Lower lobe of right lung (tissue), 2 donors: ENCODE measurements at regions not wholly inside any gene's neighbourhood (a gene's known extent, or its start where the extent isn't known, plus 50 kb on each side); places are given as distances from the start of the nearest gene placed in this dataset.

Experiments
- ATAC-seq, 2 donors: fragments of 200-7000 bp; cut with Tn5 transposase; one replicate each; pipeline ENCODE4 v1.9.1; 2020 to 2022; ENCODE audit warnings: mild to moderate bottlenecking in 2 of 2, moderate library complexity in 2 of 2
- DNase-seq: peaks from one replicate; pipeline ENCODE4 v3.0.0-alpha.2; 2020
- H3K27ac ChIP-seq: fragments of 200-600 bp; one replicate; pipeline ENCODE4 v1.8.0; 2022
- H3K27me3 ChIP-seq: fragments of 200-600 bp; one replicate; pipeline ENCODE4 v1.8.0; 2022; ENCODE audit warnings: low read depth
- H3K36me3 ChIP-seq: fragments of 200-600 bp; one replicate; pipeline ENCODE4 v1.8.0; 2022; ENCODE audit warnings: mild to moderate bottlenecking
- H3K4me1 ChIP-seq: fragments of 200-600 bp; one replicate; pipeline ENCODE4 v1.8.0; 2022
- H3K4me3 ChIP-seq: fragments of 200-600 bp; one replicate; pipeline ENCODE4 v1.8.0; 2022; ENCODE audit warnings: mild to moderate bottlenecking
- H3K9me3 ChIP-seq: fragments of 200-600 bp; one replicate; pipeline ENCODE4 v1.8.0; 2022
- intact Hi-C: fragments of 100-400 bp; cut with DNase I; formaldehyde crosslinking; loops from one replicate; pipeline ENCODE4 v1.11.0; 2022
- TF ChIP-seq, protein P1 (sequence below): fragments of 200-600 bp; IDR thresholded peaks from one replicate; pipeline ENCODE4 v1.8.0; 2022; ENCODE audit warnings: antibody characterized with exemption, mild to moderate bottlenecking
- donor health status: DM: no; HTN: yes; CAD: no; lungs with severe emphysema.

DNA sequence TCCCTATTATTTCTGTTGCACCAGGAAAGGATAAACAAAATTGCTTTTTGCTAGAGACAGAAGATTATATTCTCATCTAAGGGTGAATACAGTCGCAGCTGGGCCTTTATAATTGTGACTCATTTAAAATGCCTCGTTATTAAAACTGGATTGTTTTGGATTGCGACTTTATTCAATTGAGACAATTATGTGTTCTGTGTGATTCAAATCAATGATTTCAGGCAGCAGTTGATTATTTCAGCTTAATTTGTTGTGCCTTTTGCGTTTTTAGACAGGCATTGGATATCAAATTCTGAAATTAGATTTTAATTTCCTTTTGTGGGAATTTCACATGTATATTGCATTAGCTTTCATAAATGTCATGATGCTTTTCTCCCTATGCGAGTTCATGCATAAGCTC is 778.1 kb upstream of the SOX11 start:
- Histone ChIP-seq H3K4me3 (no peak overlapping the region), H3K36me3 (no peaks in the 10 kb centered on the region), H3K9me3 (no peaks in the 10 kb centered on the region), H3K4me1 (no peaks in the 10 kb centered on the region), H3K27ac (no peak overlapping the region), H3K27me3 (no peaks in the 10 kb centered on the region)
- TF ChIP-seq, protein P1, sequence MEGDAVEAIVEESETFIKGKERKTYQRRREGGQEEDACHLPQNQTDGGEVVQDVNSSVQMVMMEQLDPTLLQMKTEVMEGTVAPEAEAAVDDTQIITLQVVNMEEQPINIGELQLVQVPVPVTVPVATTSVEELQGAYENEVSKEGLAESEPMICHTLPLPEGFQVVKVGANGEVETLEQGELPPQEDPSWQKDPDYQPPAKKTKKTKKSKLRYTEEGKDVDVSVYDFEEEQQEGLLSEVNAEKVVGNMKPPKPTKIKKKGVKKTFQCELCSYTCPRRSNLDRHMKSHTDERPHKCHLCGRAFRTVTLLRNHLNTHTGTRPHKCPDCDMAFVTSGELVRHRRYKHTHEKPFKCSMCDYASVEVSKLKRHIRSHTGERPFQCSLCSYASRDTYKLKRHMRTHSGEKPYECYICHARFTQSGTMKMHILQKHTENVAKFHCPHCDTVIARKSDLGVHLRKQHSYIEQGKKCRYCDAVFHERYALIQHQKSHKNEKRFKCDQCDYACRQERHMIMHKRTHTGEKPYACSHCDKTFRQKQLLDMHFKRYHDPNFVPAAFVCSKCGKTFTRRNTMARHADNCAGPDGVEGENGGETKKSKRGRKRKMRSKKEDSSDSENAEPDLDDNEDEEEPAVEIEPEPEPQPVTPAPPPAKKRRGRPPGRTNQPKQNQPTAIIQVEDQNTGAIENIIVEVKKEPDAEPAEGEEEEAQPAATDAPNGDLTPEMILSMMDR: no peak
- DNase-seq: no peak
- intact Hi-C loops: no loop called here
- no peak for ATAC-seq

DNA sequence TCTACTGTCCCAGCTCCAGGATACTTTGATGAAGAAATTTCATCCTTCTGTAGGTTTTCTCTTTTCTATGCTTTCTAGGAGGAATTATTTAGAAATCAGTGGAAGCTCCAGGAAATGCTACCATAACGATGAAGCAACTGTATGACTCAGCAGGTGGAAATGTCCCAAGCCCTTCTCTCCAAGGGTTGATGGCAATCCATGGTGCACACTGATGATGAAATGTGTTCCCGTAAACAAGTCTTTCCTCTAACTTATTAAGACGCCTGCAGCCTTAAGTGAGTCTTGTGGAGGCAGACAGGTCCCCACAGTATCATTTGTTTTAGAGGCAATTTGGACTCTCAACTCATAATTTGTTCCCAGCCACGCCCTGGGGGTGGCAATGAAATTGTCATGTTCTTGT is 777.6 kb upstream of the SOX11 start:
- Histone ChIP-seq H3K27ac (no peak overlapping the region), H3K4me3 (no peak overlapping the region), H3K4me1 (no peaks in the 10 kb centered on the region), H3K9me3 (no peaks in the 10 kb centered on the region), H3K27me3 (no peaks in the 10 kb centered on the region), H3K36me3 (no peaks in the 10 kb centered on the region)
- TF ChIP-seq, protein P1: no peak
- peak in 1 of 2 donors; percentile 30 for ATAC-seq
- no peak for DNase-seq
- intact Hi-C loops: no loop called here

DNA sequence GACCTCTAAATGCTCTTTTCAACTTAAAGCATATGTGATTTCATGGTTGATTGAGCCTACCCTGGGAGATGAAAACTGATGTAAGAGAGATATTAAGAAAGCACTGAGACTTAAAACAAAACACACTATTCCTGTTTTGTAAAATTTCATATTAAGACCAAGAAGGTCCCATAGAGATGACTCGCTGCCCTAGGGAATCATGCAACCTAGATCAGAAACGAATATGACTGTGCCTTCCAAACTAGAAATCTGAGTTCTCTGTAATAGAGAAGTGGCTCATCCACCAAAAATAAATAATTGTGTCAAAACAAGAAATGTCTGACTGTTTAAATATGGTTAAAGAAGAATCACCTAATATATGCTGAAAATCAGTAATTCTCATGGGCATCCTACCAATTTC is 776.8 kb upstream of the SOX11 start:
- intact Hi-C loops: no loop called here
- Histone ChIP-seq H3K27ac (no peak overlapping the region), H3K27me3 (no peaks in the 10 kb centered on the region), H3K4me1 (no peaks in the 10 kb centered on the region), H3K9me3 (no peaks in the 10 kb centered on the region), H3K4me3 (no peak overlapping the region), H3K36me3 (no peaks in the 10 kb centered on the region)
- no peak for ATAC-seq
- no peak for DNase-seq
- TF ChIP-seq, protein P1: no peak

DNA sequence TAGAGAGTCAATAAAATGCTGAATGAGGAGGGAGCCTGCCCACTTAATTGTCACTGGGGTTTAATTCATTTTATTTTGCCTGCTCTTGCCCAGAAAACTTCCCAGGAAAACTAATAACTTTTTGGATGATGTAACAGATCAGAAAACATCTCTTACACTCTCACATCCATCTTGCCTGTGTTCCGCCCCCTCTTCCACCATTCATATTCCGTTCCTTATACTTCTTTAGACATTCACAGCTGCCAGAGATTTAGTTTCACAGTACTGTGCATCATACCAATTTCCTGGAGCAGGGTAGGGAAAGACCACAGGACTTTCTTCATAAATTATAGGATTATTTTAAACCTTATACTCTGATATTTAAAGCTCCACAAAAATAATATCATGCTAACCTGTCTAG is 776.1 kb upstream of the SOX11 start:
- DNase-seq: no peak

DNA sequence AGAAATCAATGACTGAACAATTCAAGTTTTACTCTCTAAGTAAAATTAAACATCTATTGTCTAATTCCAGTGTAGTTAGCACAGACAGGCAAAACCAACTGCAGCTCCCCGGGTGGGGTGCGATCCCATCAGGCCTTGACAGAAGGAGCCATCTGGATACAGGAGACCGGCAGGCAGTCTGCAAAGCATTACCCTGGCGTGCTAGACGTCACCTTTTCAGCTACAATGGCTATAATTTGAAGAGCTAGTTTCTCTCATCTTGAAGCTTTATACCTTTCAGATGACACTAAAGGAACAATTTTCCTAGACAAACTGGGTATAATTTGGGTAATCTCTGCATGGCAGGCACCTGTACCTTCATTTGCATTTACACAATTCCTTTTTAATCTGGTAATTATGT is 761.5 kb upstream of the SOX11 start:
- H3K36me3 ChIP-seq: no peaks in the 10 kb centered on the region
- DNase-seq: no peak

More for the DNA sequence above, 776.1 kb upstream of the SOX11 start:
- H3K27me3 ChIP-seq: no peaks in the 10 kb centered on the region
- no peaks in the 10 kb centered on the region for H3K9me3 ChIP-seq
- no peaks in the 10 kb centered on the region for H3K36me3 ChIP-seq
- TF ChIP-seq, protein P1: no peak
- H3K4me3 ChIP-seq: no peak overlapping the region
- intact Hi-C loops: no loop called here
- no peak overlapping the region for H3K27ac ChIP-seq
- no peak for ATAC-seq
- no peaks in the 10 kb centered on the region for H3K4me1 ChIP-seq

More for the DNA sequence above, 761.5 kb upstream of the SOX11 start:
- no peak for ATAC-seq
- no peaks in the 10 kb centered on the region for H3K27me3 ChIP-seq
- H3K27ac ChIP-seq: no peak overlapping the region
- no peak overlapping the region for H3K4me3 ChIP-seq
- intact Hi-C loops: no loop called here
- TF ChIP-seq, protein P1: no peak
- H3K9me3 ChIP-seq: no peaks in the 10 kb centered on the region
- no peaks in the 10 kb centered on the region for H3K4me1 ChIP-seq
